Transverse colon (tissue), 4 donors: ENCODE measurements at regions not wholly inside any gene's neighbourhood (a gene's known extent, or its start where the extent isn't known, plus 50 kb on each side); places are given as distances from the start of the nearest gene placed in this dataset.

Experiments used
- DNase-seq: peaks from one replicate; pipeline ENCODE4 v3.0.0-alpha.2; 2019
- H3K27ac ChIP-seq, 4 donors: fragments of 200-600 bp; sonication (generic); 2 replicates each; pipeline ENCODE4 v1.5.1; 2016 to 2018; ENCODE audit warnings: inconsistent platforms in 4 of 4
- H3K27me3 ChIP-seq: fragments of 200-600 bp; sonication (generic); 2 replicates; pipeline ENCODE4 v1.5.1; 2017; ENCODE audit warnings: inconsistent platforms
- H3K36me3 ChIP-seq, 4 donors: fragments of 200-600 bp; sonication (generic); 2 replicates each; pipeline ENCODE4 v1.5.1; 2017 to 2019; ENCODE audit warnings: inconsistent platforms in 4 of 4
- H3K4me1 ChIP-seq, 4 donors: fragments of 200-600 bp; sonication (generic); 2 replicates each; pipeline ENCODE4 v1.5.1; 2017 to 2020; ENCODE audit warnings: inconsistent platforms in 4 of 4
- H3K4me3 ChIP-seq, 4 donors: fragments of 200-600 bp; sonication (generic); 1 replicate in 1 of 4; 2 replicates in 3 of 4; pipeline versions ENCODE4 v1.5.1 to v1.6.1; 2017 to 2019; ENCODE audit warnings: inconsistent platforms in 4 of 4
- H3K9me3 ChIP-seq, 2 donors: fragments of 200-600 bp; sonication (generic); 2 replicates each; pipeline ENCODE4 v1.5.1; 2017 to 2019; ENCODE audit warnings: inconsistent platforms in 2 of 2
- EP300 ChIP-seq: sonication (generic); formaldehyde crosslinking; IDR thresholded peaks from one replicate; pipeline ENCODE4 v1.6.1; 2017; ENCODE audit warnings: antibody characterized with exemption, low read depth
- POLR2A ChIP-seq: fragments of 450-650 bp; IDR thresholded peaks from one replicate; pipeline ENCODE4 v1.6.1; 2016; ENCODE audit warnings: antibody characterized with exemption, mild to moderate bottlenecking, moderate library complexity
- POLR2AphosphoS5 ChIP-seq, 3 donors: sonication (generic); formaldehyde crosslinking; IDR thresholded peaks; one replicate each; pipeline ENCODE4 v1.6.1; 2016; ENCODE audit warnings: antibody characterized with exemption in 3 of 3
- WGBS, 2 donors: methylation state at CpG; one replicate each; pipeline ENCODE4 v1.1.5; 2018; ENCODE audit warnings: low coverage in 1 of 2; 5-methylcytosine and 5-hydroxymethylcytosine counted together
- in situ Hi-C, 4 donors: fragments of 200-750 bp; cut with MboI; loops; one replicate each; pipeline versions ENCODE4 v1.15.0 to v1.15.1; 2017; ENCODE audit warnings: low sequenced_read_pairs in 3 of 4, low pct_ligation_motif_present in 1 of 4, low pct_unique_long_range_greater_than_20kb in 1 of 4
- intact Hi-C: fragments of 100-400 bp; cut with DNase I; formaldehyde crosslinking; loops from one replicate; pipeline ENCODE4 v1.15.1; 2023; ENCODE audit warnings: low total_unique reads
- TF ChIP-seq, protein P1 (sequence below), 5 experiments: fragments of 200-600 bp in 3 of 5; fragments of 450-650 bp in 2 of 5; sonication (generic) in 3 of 5; IDR thresholded peaks; 1 replicate in 2 of 5; 2 replicates in 3 of 5; pipeline ENCODE4 v1.5.1; 2016 to 2017; ENCODE audit warnings: antibody characterized with exemption in 5 of 5, inconsistent platforms in 3 of 5, mild to moderate bottlenecking in 2 of 5, moderate library complexity in 1 of 5

DNA sequence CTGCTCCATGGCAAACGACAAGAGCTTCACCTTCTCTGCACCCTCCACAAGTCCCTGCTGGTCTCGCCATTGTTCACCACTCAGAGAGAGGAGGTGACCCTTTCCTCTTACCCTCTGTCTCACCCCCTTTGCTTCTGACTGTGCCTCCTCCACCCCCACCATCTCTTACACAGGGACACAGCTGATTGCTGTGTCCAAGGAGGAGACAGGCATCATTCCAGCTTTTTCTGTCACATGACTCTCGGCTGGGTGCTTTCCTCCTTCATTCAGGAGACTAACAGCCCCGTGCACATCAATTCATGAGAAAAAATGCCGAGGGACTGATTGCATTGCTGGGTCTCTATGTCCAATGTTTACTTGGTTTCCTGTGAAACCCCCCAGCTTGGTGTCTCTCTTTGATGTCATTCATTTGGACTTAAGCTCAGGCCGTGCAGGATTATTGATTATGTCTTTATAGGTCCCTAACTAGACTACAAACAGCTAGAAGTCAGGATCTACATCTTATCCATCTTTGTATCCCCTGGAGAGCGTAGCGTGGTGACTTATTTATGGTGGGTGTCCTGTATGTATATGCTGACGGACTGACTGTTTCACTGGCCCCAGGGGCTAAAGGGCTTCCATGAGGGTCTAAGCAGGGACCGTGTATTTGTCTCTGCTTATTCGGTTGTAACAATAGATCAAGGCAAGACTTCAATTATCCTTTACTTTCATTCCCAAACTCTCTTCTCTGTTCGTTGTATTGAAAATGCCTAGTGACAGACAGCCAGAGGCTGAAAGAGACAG, 82.2 kb upstream of the CDH13 start:
- intact Hi-C loops, result no loop called here
- 63 to 65% methylated on average over 10 to 12 of the region's 12 CpGs for WGBS, 2 donors
- no peaks in the 10 kb centered on the region for H3K9me3 ChIP-seq
- H3K4me3 ChIP-seq, result no peak overlapping the region
- H3K27ac ChIP-seq, result no peak overlapping the region
- H3K4me1 ChIP-seq, result no peaks in the 10 kb centered on the region
- TF ChIP-seq POLR2A, result no peak
- TF ChIP-seq POLR2AphosphoS5 (IDR thresholded peaks at IDR 0.05), result no peak
- TF ChIP-seq EP300, result no peak
- TF ChIP-seq, protein P1, sequence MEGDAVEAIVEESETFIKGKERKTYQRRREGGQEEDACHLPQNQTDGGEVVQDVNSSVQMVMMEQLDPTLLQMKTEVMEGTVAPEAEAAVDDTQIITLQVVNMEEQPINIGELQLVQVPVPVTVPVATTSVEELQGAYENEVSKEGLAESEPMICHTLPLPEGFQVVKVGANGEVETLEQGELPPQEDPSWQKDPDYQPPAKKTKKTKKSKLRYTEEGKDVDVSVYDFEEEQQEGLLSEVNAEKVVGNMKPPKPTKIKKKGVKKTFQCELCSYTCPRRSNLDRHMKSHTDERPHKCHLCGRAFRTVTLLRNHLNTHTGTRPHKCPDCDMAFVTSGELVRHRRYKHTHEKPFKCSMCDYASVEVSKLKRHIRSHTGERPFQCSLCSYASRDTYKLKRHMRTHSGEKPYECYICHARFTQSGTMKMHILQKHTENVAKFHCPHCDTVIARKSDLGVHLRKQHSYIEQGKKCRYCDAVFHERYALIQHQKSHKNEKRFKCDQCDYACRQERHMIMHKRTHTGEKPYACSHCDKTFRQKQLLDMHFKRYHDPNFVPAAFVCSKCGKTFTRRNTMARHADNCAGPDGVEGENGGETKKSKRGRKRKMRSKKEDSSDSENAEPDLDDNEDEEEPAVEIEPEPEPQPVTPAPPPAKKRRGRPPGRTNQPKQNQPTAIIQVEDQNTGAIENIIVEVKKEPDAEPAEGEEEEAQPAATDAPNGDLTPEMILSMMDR (IDR thresholded peaks at IDR 0.05), result no peak
- no peak for DNase-seq
- no peaks in the 10 kb centered on the region for H3K36me3 ChIP-seq
- no peaks in the 10 kb centered on the region for H3K27me3 ChIP-seq
- in situ Hi-C loops, result no loop called here

DNA sequence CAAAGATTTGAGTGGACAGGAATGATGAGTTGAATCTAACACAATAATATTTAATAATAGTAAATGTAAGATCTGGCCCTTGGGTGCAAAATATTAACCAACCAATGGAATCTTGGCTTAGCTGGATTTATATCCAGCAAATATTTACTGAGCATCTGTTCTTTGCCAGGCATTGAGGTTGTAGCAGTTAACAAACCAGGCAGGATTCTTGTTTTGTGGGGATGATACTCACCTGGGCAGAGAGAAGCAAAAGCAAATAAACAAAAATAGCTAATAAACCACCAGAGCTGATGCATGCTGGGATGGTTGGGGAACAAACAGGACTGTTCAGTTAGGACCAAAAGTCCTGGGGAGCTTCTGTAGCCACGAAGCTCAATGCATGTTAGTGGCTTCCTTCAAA, 84.1 kb upstream of the CDH13 start:
- Histone ChIP-seq H3K9me3 (no peaks in the 10 kb centered on the region), H3K4me1 (no peaks in the 10 kb centered on the region), H3K36me3 (no peaks in the 10 kb centered on the region), H3K27ac (no peak overlapping the region), H3K4me3 (no peak overlapping the region), H3K27me3 (no peaks in the 10 kb centered on the region)
- in situ Hi-C loops (no loop called here), intact Hi-C loops (no loop called here)
- no peak for DNase-seq
- WGBS, 2 donors, result 71% methylated on average over 1 of the region's 1 CpG; no CpG with 5 or more reads in 1 of the 2 donors
- TF ChIP-seq POLR2A (no peak), POLR2AphosphoS5 (IDR thresholded peaks at IDR 0.05) (no peak), EP300 (no peak)

DNA sequence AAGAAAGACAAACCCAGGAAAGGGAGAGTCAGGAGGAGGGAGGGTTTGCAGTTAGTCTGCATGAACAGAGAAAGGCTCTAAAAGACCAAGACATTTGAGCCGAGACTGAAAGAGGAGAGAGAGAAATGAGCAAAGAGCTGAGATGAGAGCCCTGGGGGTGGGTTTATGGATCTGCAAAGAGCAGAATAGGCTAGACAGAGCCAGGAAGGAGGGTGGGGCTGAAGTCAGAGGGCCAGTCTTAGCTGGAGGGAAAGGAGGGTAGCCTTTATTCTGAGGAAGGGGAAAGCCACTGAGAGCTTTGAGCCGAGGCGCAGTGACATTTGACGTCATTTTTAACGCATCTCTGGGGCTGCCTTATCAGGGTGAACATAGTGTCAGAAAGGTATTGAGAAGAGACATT, 85.7 kb upstream of the CDH13 start:
- no peaks in the 10 kb centered on the region for H3K27me3 ChIP-seq
- in situ Hi-C loops (no loop called here), intact Hi-C loops (no loop called here)
- no peaks in the 10 kb centered on the region for H3K36me3 ChIP-seq
- H3K4me1 ChIP-seq, result no peaks in the 10 kb centered on the region
- TF ChIP-seq POLR2AphosphoS5 (IDR thresholded peaks at IDR 0.05) (no peak), EP300 (no peak), POLR2A (no peak)
- TF ChIP-seq, protein P1 (IDR thresholded peaks at IDR 0.05), result no peak
- 67 to 83% methylated on average over 5 of the region's 5 CpGs for WGBS, 2 donors
- H3K4me3 ChIP-seq, result no peak overlapping the region
- H3K27ac ChIP-seq, result no peak overlapping the region
- no peak for DNase-seq
- H3K9me3 ChIP-seq, result no peaks in the 10 kb centered on the region

DNA sequence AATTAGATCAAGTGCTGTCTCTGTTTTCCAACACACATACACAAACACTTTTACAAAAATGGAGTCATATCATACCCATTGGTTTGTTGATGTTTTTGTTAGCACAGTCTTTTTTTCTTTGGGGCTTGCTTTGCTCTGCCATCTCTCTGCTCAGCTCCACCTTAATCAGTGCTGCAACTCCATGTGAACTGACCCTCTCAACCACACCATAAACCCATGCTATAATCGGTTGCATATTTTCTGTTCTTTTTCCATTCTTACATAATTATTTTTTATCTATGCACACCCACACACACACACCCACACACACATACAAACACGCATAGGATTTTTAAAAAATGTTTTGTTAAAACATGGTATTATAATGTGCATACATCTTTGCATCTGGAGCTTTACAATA, 91.0 kb upstream of the CDH13 start:
- 60 to 71% methylated on average over 2 of the region's 2 CpGs for WGBS, 2 donors
- in situ Hi-C loops (no loop called here), intact Hi-C loops (no loop called here)
- H3K36me3 ChIP-seq, result no peaks in the 10 kb centered on the region
- TF ChIP-seq EP300 (no peak), POLR2AphosphoS5 (IDR thresholded peaks at IDR 0.05) (no peak), POLR2A (no peak)
- TF ChIP-seq, protein P1 (IDR thresholded peaks at IDR 0.05), result no peak
- H3K9me3 ChIP-seq, result no peaks in the 10 kb centered on the region
- DNase-seq, result no peak
- H3K4me3 ChIP-seq, result no peak overlapping the region
- H3K27ac ChIP-seq, result no peak overlapping the region
- H3K27me3 ChIP-seq, result no peaks in the 10 kb centered on the region
- no peaks in the 10 kb centered on the region for H3K4me1 ChIP-seq

DNA sequence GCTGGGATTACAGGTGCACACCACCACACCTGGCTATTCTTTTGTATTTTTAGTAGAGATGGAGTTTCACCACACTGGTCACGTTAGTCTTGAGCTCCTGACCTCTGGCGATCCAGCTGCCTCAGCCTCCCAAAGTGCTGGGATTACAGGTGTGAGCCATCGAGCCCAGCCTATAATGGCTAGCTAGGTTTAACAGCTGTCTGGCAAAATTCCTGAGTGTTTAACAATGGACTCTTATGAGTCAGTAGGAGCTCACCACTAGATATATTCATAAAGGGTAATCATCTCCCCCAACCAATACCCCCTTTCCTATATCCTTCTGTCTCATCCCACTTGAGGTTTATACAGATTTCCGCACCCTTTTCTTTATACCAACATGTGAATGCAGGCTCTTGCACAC, 91.5 kb upstream of the CDH13 start:
- no peaks in the 10 kb centered on the region for H3K27me3 ChIP-seq

More for the DNA sequence above, 91.5 kb upstream of the CDH13 start:
- WGBS, 2 donors, result 66 to 100% methylated on average over 1 to 4 of the region's 4 CpGs
- H3K4me3 ChIP-seq, result no peak overlapping the region
- H3K27ac ChIP-seq, result no peak overlapping the region
- DNase-seq, result no peak
- in situ Hi-C loops, result no loop called here
- H3K9me3 ChIP-seq, result no peaks in the 10 kb centered on the region
- TF ChIP-seq, protein P1 (IDR thresholded peaks at IDR 0.05), result no peak
- TF ChIP-seq POLR2AphosphoS5 (IDR thresholded peaks at IDR 0.05) (no peak), POLR2A (no peak), EP300 (no peak)
- H3K36me3 ChIP-seq, result no peaks in the 10 kb centered on the region
- intact Hi-C loops, result no loop called here
- no peaks in the 10 kb centered on the region for H3K4me1 ChIP-seq
